ENCODE measurements at regions not wholly inside any gene's neighbourhood (a gene's known extent, or its start where the extent isn't known, plus 50 kb on each side); places are given as distances from the start of the nearest gene placed in this dataset.

- DNase-seq (ENCODE audit: low read depth, low spot score) = no peak
- H3K27ac ChIP-seq (ENCODE audit: control insufficient read depth, insufficient read depth) = no peak overlapping the region
- H3K9ac ChIP-seq (ENCODE audit: control insufficient read depth, insufficient read depth, low read length) = no peak overlapping the region
- no peaks in the 10 kb centered on the region for H3K79me2 ChIP-seq (ENCODE audit: control insufficient read depth, insufficient read depth, low read length)
- H3K4me1 ChIP-seq (ENCODE audit: control insufficient read depth, insufficient read depth, low read length) = no peaks in the 10 kb centered on the region
- no peak overlapping the region for H3K4me3 ChIP-seq
- no peaks in the 10 kb centered on the region for H3K36me3 ChIP-seq (ENCODE audit: control insufficient read depth in 2 of 2, insufficient read depth in 2 of 2, low read length in 1 of 2)
- ChIA-PET POLR2A (no interaction called here), RAD21 (ENCODE audit: unreplicated experiment) (no interaction called here), CTCF (no interaction called here), SMC1A (ENCODE audit: uncharacterized antibody, unreplicated experiment) (no interaction called here)
- intact Hi-C loops (cut with micrococcal nuclease; ENCODE audit: unreplicated experiment) (no loop called here), in situ Hi-C loops (cut with MboI) (no loop called here)
- BruUV-seq (replicated peaks) = no TSS peak
- no peak overlapping the region for H3K4me2 ChIP-seq (ENCODE audit: control insufficient read depth, insufficient read depth)
- FAIRE-seq = no peak
- TF ChIP-seq TCF12 (IDR thresholded peaks at IDR 0.05; ENCODE audit: low read depth, low read length) (no peak), SIN3A (IDR thresholded peaks at IDR 0.05; ENCODE audit: low read depth, low read length) (no peak), CHD4 (IDR thresholded peaks at IDR 0.05) (no peak), NR2C1 (IDR thresholded peaks at IDR 0.05) (no peak), FOXK2 (IDR thresholded peaks at IDR 0.05) (no peak), NFXL1 (IDR thresholded peaks at IDR 0.05; ENCODE audit: borderline replicate concordance) (no peak), MLLT1 (IDR thresholded peaks at IDR 0.05) (no peak), JUND (IDR thresholded peaks at IDR 0.05; ENCODE audit: low read depth, low read length) (no peak), SKIL (IDR thresholded peaks at IDR 0.05; ENCODE audit: low read depth, poor library complexity, severe bottlenecking) (no peak), KLF5 (IDR thresholded peaks at IDR 0.05; ENCODE audit: partially characterized antibody) (no peak), DPF2 (IDR thresholded peaks at IDR 0.05) (no peak), IRF5 (IDR thresholded peaks at IDR 0.05; ENCODE audit: borderline replicate concordance) (no peak), ZNF207 (IDR thresholded peaks at IDR 0.05; ENCODE audit: borderline replicate concordance) (no peak), IKZF1 (conservative IDR thresholded peaks at IDR 0.05) (no peak), RFX5 (IDR thresholded peaks at IDR 0.05; ENCODE audit: low read depth, low read length) (no peak), USF1 (IDR thresholded peaks at IDR 0.05; ENCODE audit: borderline replicate concordance, extremely low read length, insufficient read depth, low read depth, low read length) (no peak), ATF3 (IDR thresholded peaks at IDR 0.05; ENCODE audit: borderline replicate concordance, extremely low read depth, low read depth, low read length) (no peak), PKNOX1 (IDR thresholded peaks at IDR 0.05) (no peak)
- H3K9me3 ChIP-seq (replicated peaks; ENCODE audit: control insufficient read depth, insufficient read depth, low read length) = no peaks in the 10 kb centered on the region
- no peaks in the 10 kb centered on the region for H4K20me1 ChIP-seq (ENCODE audit: control insufficient read depth, insufficient read depth)
- WGBS (ENCODE audit: insufficient coverage, insufficient replicate concordance, low lambda C conversion rate, missing lambda C conversion rate) = 13% methylated on average over 2 of the region's 2 CpGs
- H3K27me3 ChIP-seq (replicated peaks in 1 of 2; ENCODE audit: control insufficient read depth in 2 of 2, insufficient read depth in 2 of 2, low read length in 1 of 2) = no peaks in the 10 kb centered on the region
- no peak for ATAC-seq
- H2AFZ ChIP-seq (ENCODE audit: control insufficient read depth, low read depth, low read length) = no peak overlapping the region
Measured at GRCh38 chr2:41355794-41356193, 692.0 kb upstream of the PKDCC start.

Measured in GM12878 (cell line).